Fibroblast of peridontal ligament (primary cell): ENCODE measurements at regions not wholly inside any gene's neighbourhood (a gene's known extent, or its start where the extent isn't known, plus 50 kb on each side); places are given as distances from the start of the nearest gene placed in this dataset.
"Not testable (repeated sequence)": the region's sequence is repeated elsewhere in the genome, so short reads cannot be mapped to it uniquely, and the experiment has no call there.

ENCODE experiments used
- DNase-seq: peaks from one replicate; pipeline ENCODE4 v3.0.0-alpha.2; 2010; ENCODE audit errors: extremely low read depth

- no peak for DNase-seq
Observed at GRCh38 chr13:80744147-80744914, 403.4 kb upstream of the SPRY2 start.

DNA sequence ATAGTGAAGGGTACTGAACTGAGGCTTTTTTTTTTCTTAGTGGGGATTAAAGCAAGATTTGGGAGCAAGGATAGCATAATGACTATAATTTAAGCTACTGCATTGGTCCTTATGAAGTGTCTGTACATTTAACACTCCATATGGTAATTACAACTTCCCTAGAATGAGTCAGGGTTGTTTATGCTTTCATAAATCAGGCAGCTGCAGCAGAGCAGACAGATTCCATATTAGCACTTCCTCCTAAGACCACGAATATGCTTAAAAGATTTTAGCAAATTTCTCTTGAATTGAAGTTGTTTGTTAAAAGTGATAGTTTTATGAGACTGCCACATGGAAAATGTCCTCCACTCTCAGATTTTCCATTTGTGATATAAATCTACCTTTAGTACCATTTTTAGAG lies 401.1 kb upstream of the SPRY2 start:
- DNase-seq, result no peak

DNA sequence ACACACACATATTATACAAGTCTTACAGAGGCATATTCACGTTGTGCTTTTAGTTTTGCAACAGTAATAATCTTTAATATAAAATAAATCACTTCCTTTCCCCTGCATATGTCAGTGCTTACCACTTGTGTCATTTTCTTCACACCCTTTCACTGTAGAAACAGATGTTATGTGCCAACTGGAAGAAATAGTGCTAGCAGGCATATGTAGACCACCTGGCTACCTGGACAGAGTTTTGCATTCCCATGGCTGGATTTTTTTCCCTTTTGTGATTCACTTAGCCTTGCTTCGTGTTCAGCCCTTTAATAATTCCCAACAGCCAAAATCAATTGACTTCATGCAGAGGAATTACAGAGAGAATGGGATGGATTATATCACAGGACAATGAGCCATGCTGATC lies 399.1 kb upstream of the SPRY2 start:
- no peak for DNase-seq

DNA sequence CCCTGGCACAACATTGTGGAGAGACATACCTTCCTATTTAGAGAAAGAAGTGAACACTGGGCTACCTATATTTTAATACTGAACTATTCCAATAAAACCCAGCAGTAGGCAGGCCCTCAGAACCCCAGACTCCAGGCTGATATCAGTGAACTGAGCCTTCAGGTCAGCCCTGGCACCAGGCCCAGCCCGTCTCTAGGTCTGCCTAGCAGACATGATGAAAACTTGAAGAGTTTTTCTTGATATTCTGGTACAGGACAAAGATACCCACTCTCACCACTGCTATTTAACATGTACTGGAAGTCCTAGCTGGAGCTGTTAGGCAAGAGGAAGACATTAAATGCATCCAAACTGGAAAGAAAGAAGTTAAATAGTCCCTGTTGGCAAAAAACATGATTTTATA lies 396.6 kb upstream of the SPRY2 start:
- no peak for DNase-seq

GRCh38 chr13:80727321-80727975 lies 386.5 kb upstream of the SPRY2 start:
- DNase-seq, result no peak

- no peak for DNase-seq
Observed at GRCh38 chr13:80726868-80727267, 385.9 kb upstream of the SPRY2 start.

DNA sequence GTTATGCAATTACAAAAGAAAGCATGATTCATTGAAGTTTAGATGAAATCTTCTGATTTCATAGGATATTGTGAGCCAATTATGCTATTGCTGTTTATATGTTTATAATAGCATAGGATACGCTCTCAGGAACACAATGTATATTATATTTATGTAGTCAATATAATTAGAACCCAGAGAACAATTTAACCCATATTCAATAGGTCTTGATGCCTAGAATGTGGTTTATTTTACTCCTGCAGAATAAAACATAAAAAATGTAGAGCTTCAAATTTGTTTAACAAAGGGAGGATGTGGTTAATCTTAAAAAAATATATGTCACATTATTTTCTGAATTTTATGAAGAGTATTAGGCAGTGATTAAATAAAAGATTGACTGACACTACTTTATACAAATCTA lies 380.8 kb upstream of the SPRY2 start:
- no peak for DNase-seq

- no peak for DNase-seq
Observed at GRCh38 chr13:80718970-80719369, 378.0 kb upstream of the SPRY2 start.

- DNase-seq, result no peak
Observed at GRCh38 chr13:80717776-80718175, 376.9 kb upstream of the SPRY2 start.

- DNase-seq, result no peak
Observed at GRCh38 chr13:80716610-80717081, 375.7 kb upstream of the SPRY2 start.

DNA sequence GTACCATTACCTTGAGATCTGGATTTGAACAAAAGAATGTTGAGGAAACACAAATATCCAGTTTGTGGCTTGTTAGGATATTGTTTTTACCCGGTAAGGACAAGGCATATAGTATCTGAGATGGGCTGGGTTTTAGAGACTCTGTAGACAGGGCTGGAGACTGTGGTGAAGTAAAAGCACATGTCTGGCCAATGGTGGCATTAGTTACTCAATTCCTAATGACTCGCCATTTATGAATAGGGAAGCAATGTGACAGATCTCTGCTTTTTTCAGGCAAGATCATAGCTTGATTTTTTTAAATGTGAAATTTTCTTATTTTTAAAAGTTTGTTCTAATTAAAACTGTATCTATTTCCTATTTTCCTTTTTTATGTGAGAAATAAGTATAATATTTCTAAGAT lies 371.1 kb upstream of the SPRY2 start:
- DNase-seq, result no peak

GRCh38 chr13:80708791-80709190 lies 367.9 kb upstream of the SPRY2 start:
- DNase-seq, result no peak

DNA sequence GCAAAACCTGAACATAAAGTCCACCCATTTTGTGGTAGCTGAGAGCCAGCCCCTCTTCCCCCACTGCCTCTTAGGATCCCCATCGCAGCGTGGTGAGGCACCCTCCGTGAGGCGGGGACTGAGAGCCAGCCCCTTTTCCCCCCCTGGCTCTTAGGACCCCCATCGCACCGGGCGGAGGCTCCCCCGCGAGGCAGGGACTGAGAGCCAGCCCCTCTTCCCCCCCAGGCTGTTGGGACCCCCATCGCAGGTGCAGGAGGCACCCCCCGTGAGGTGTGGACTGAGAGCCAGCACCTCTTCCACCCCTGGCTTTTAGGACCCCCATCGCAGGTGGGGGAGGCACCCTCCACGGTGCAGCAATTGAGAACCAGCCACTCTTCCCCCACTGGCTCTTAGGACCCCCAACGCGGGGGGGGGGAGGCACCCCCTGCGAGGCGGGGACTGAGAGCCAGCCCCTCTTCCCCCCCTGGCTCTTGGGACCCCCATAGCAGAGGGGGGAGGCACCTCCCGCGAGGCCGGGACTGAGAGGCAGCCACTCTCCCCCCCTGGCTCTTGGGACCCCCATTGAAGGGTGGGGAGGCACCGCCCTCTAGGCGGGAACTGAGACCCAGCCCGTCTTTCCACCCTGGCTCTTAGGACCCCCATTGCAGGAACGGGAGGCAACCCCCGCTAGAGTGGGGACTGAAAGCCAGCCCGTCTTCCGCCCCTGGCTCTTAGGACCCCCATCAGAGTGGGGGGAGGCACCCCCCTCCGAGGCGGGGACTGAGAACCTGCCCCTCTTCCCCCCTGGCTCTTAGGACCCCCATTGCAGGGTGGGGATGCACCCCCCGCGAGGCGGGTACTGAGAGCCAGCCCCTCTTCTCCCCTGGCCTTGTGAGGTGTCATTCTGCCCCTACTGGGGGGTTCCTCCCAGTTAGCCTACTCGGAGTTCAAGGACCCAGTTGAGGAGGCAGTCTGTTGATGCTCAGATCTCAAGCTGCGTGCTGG lies 366.4 kb upstream of the SPRY2 start:
- DNase-seq, result no peak

DNA sequence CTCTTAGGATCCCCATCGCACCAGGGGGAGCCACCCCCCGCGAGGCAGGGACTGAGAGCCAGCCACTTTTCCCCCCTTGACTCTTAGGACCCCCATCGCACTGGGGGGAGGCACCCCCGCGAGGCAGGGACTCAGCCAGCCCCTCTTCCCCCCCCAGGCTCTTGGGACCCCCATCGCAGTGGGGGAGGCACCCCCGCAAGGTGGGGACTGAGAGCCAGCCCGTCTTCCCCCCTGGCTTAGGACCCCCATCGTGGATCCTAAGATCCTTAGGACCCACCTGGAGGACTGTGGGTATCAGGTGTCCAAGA lies 365.2 kb upstream of the SPRY2 start:
- DNase-seq, result no peak

- DNase-seq, result no peak
Observed at GRCh38 chr13:80705371-80706163, 364.6 kb upstream of the SPRY2 start.

GRCh38 chr13:80704369-80704768 lies 363.4 kb upstream of the SPRY2 start:
- DNase-seq, result no peak

DNA sequence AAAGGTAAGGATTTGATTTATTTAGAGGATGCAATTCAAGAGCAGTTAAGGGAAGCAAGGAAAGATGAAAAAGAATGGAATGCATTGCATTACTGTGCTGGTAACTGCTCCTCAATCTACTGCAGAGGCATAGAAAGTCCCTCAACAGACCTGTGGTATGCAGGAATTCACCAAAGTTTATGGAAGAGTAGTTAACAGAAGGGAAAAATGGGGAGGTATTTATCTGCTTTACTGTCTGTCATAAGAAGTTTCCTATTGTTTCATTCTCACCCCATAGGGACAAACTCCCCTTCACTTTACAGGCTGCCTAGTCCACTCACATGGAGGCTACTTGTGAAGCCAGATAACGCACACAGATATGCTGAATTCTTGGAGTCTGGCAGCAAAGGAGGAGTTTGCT lies 354.9 kb upstream of the SPRY2 start:
- DNase-seq, result no peak

- not testable (repeated sequence) for DNase-seq
Observed at GRCh38 chr13:80691814-80692213, 350.9 kb upstream of the SPRY2 start.

DNA sequence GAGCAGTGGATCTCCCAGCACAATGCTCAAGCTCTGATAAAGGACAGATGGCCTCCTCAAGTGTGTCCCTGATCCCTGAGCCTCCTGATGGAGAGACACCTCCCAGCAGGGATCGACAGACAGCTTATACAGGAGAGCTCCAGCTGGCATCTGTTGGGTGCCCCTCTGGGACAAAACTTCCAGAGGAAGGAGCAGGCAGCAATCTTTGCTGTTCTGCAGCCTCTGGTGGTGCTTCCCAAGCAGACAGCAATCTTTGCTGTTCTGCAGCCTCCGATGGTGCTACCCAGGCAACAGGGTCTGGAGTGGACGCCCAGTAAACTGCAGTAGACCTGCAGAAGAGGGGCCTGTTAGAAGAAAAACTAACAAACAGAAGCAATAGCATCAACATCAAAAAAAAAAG lies 349.3 kb upstream of the SPRY2 start:
- DNase-seq, result no peak

DNA sequence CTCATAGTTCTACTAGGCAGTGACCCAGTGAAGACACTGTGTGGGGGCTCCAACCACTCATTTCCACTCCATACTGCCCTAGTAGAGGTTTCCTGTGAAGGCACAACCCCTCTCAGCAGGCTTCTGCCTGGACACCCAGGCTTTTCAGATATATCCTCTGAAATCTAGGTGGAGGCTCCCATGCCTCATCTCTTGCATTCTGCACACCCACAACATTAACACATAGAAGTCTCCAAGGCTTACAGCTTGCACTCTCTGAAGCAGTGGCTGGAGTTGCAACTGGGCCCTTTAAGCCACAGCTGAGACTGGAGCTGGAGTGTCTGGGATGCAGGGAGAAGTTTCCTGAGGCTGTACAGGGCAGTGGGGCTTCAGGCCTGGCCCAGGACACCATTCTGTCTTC lies 347.7 kb upstream of the SPRY2 start:
- no peak for DNase-seq

DNA sequence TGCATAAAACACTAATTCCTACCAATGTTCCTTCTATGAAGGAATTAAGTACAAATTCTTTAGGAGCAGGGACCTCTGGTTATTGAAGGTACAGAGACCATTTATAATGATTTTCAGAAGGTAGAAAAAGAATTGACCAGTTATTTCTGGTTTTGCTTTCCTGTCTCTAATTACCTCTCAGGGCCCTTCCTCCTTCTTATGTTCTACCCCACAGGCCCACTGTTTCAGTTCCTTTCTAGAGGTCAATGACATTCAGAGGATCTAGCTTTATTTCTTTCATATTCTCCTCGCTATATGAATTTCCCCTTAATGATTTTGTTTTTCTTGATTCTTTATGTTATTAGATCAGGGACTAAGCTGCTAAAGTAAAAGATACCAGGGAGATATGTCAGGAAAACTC lies 345.0 kb upstream of the SPRY2 start:
- DNase-seq, result no peak
